Loucy (cell line): ENCODE measurements at regions not wholly inside any gene's neighbourhood (a gene's known extent, or its start where the extent isn't known, plus 50 kb on each side); places are given as distances from the start of the nearest gene placed in this dataset.

Experiments used
- H2AFZ ChIP-seq: fragments of 200-600 bp; sonication (generic); 2 replicates; pipeline ENCODE4 v1.6.0; 2016; ENCODE audit warnings: antibody characterized with exemption, mild to moderate bottlenecking, low read length, moderate library complexity
- H3F3A ChIP-seq: fragments of 200-600 bp; 2 replicates; pipeline ENCODE4 v1.6.0; 2016; ENCODE audit warnings: antibody characterized with exemption, low read depth, mild to moderate bottlenecking
- H3K27me3 ChIP-seq: fragments of 200-600 bp; sonication (generic); 2 replicates; pipeline ENCODE4 v1.6.1; 2014; ENCODE audit warnings: low read length, mild to moderate bottlenecking; ENCODE audit not compliant: insufficient read depth, poor library complexity, severe bottlenecking
- H3K36me3 ChIP-seq: fragments of 200-600 bp; sonication (generic); 2 replicates; pipeline ENCODE4 v1.6.1; 2016; ENCODE audit warnings: low read length; ENCODE audit not compliant: insufficient read depth
- H3K4me1 ChIP-seq: fragments of 200-600 bp; sonication (generic); 2 replicates; pipeline ENCODE4 v1.5.1; 2014; ENCODE audit warnings: low read length, mild to moderate bottlenecking; ENCODE audit not compliant: insufficient read depth, poor library complexity, severe bottlenecking
- H3K4me2 ChIP-seq: fragments of 200-600 bp; sonication (generic); 2 replicates; pipeline ENCODE4 v1.6.0; 2014; ENCODE audit warnings: antibody characterized with exemption, low read length, low read depth, mild to moderate bottlenecking; ENCODE audit not compliant: poor library complexity, severe bottlenecking
- H3K4me3 ChIP-seq: fragments of 200-600 bp; sonication (generic); 2 replicates; pipeline ENCODE4 v1.5.1; 2014; ENCODE audit warnings: low read length, mild to moderate bottlenecking, mixed read lengths; ENCODE audit not compliant: poor library complexity, severe bottlenecking
- H3K79me2 ChIP-seq: fragments of 200-600 bp; sonication (generic); 2 replicates; pipeline ENCODE4 v1.6.1; 2014; ENCODE audit warnings: low read length; ENCODE audit not compliant: insufficient read depth
- H3K9ac ChIP-seq: fragments of 200-600 bp; sonication (generic); 2 replicates; pipeline ENCODE4 v1.6.0; 2014; ENCODE audit warnings: mild to moderate bottlenecking, low read depth, low read length, moderate library complexity; ENCODE audit not compliant: poor library complexity, severe bottlenecking
- H3K9me2 ChIP-seq: fragments of 200-600 bp; sonication (generic); replicated peaks from 2 replicates; pipeline ENCODE4 v1.6.1; 2016; ENCODE audit warnings: low read depth, low read length, mixed read lengths
- H3K9me3 ChIP-seq: fragments of 200-600 bp; sonication (generic); 2 replicates; pipeline ENCODE4 v1.6.1; 2014; ENCODE audit warnings: mild to moderate bottlenecking, antibody characterized with exemption, low read length, low read depth; ENCODE audit not compliant: insufficient read depth
- H4K20me1 ChIP-seq: fragments of 200-600 bp; sonication (generic); 2 replicates; pipeline ENCODE4 v1.6.0; 2014; ENCODE audit warnings: antibody characterized with exemption, low read length, mild to moderate bottlenecking; ENCODE audit not compliant: insufficient read depth, poor library complexity, severe bottlenecking
- CTCF ChIP-seq: fragments of 200-600 bp; sonication (generic); conservative IDR thresholded peaks from 2 replicates; pipeline ENCODE4 v1.5.1; 2014; ENCODE audit warnings: mild to moderate bottlenecking, antibody characterized with exemption, low read length
- EZH2phosphoT487 ChIP-seq: fragments of 200-600 bp; IDR thresholded peaks from 2 replicates; pipeline ENCODE4 v1.6.1; 2018; ENCODE audit warnings: antibody characterized with exemption, mild to moderate bottlenecking, moderate library complexity, borderline replicate concordance

GRCh38 chr12:67501362-67501761 is 147.2 kb upstream of the DYRK2 start:
- Histone ChIP-seq H3K79me2 (no peaks in the 10 kb centered on the region), H3K27me3 (no peaks in the 10 kb centered on the region), H3K4me1 (peaks cover 11% of the 10 kb centered on the region), H2AFZ (peak overlapping the region; percentile 35; the same call in 1 of the 2 replicates), H3F3A (no peaks in the 10 kb centered on the region), H3K9ac (no peak overlapping the region), H3K4me2 (no peak overlapping the region), H3K9me3 (no peaks in the 10 kb centered on the region), H4K20me1 (no peaks in the 10 kb centered on the region), H3K36me3 (no peaks in the 10 kb centered on the region), H3K4me3 (no peak overlapping the region), H3K9me2 (no peaks in the 10 kb centered on the region)
- TF ChIP-seq CTCF (no peak), EZH2phosphoT487 (no peak)

- no peaks in the 10 kb centered on the region for H3K9me3 ChIP-seq
- H3K27me3 ChIP-seq = no peaks in the 10 kb centered on the region
- TF ChIP-seq CTCF (no peak), EZH2phosphoT487 (no peak)
- H3K4me2 ChIP-seq = no peak overlapping the region
- H3K79me2 ChIP-seq = no peaks in the 10 kb centered on the region
- H4K20me1 ChIP-seq = no peaks in the 10 kb centered on the region
- H3K36me3 ChIP-seq = no peaks in the 10 kb centered on the region
- H3K4me3 ChIP-seq = no peak overlapping the region
- H2AFZ ChIP-seq = no peak overlapping the region
- peaks cover 7% of the 10 kb centered on the region for H3K4me1 ChIP-seq
- no peaks in the 10 kb centered on the region for H3K9me2 ChIP-seq
- H3F3A ChIP-seq = no peaks in the 10 kb centered on the region
- H3K9ac ChIP-seq = no peak overlapping the region
These were observed 144.5 kb upstream of the DYRK2 start for GRCh38 chr12:67504026-67504425.

DNA sequence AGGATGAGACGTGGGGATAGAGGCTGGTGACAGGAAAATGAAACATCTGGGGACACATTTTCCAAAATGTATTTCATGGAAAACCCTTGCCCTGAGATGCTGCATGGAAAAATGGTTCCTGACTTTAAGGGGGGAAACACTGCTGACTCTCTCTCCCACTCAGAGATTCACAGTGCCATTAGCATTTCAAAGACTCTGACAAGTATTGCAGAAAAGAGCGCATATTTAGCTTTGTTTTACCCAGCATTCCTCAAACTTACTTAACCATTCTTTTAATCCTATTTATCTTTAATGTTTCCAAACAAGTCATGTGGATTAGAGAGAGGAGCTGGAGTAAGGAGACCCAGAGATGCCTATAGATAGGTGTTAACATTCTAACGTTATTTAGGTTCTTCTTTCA is 141.8 kb upstream of the DYRK2 start:
- Histone ChIP-seq H3K9me3 (no peaks in the 10 kb centered on the region), H2AFZ (no peak overlapping the region), H3K79me2 (no peaks in the 10 kb centered on the region)

More for the DNA sequence above, 141.8 kb upstream of the DYRK2 start:
- no peak for TF ChIP-seq CTCF
- no peak for TF ChIP-seq EZH2phosphoT487
- H3K9ac ChIP-seq = no peak overlapping the region
- no peaks in the 10 kb centered on the region for H3K36me3 ChIP-seq
- H3F3A ChIP-seq = no peaks in the 10 kb centered on the region
- H4K20me1 ChIP-seq = no peaks in the 10 kb centered on the region
- H3K4me1 ChIP-seq = no peaks in the 10 kb centered on the region
- H3K4me2 ChIP-seq = no peak overlapping the region
- H3K4me3 ChIP-seq = no peak overlapping the region
- H3K27me3 ChIP-seq = no peaks in the 10 kb centered on the region
- no peaks in the 10 kb centered on the region for H3K9me2 ChIP-seq
